ENCODE measurements at regions not wholly inside any gene's neighbourhood (a gene's known extent, or its start where the extent isn't known, plus 50 kb on each side); places are given as distances from the start of the nearest gene placed in this dataset.

- peak; percentile 74 for DNase-seq
Measured at GRCh38 chr2:45274250-45274926, 265.1 kb upstream of the SIX2 start.

- DNase-seq, result no peak
Measured at GRCh38 chr2:45273412-45274249, 264.4 kb upstream of the SIX2 start.

GRCh38 chr2:45272549-45273265, 263.5 kb upstream of the SIX2 start:
- DNase-seq, result no peak

GRCh38 chr2:45269149-45269793, 260.0 kb upstream of the SIX2 start:
- no peak for DNase-seq

- no peak for DNase-seq
Measured at GRCh38 chr2:45268631-45269030, 259.4 kb upstream of the SIX2 start.

- DNase-seq, result no peak
Measured at GRCh38 chr2:45267062-45267792, 258.0 kb upstream of the SIX2 start.

GRCh38 chr2:45265336-45265735, 256.1 kb upstream of the SIX2 start:
- no peak for DNase-seq

- no peak for DNase-seq
Measured at GRCh38 chr2:45264227-45265225, 255.3 kb upstream of the SIX2 start.

- no peak for DNase-seq
Measured at GRCh38 chr2:45263147-45263546, 253.9 kb upstream of the SIX2 start.

- no peak for DNase-seq
Measured at GRCh38 chr2:45261746-45262145, 252.5 kb upstream of the SIX2 start.

- no peak for DNase-seq
Measured at GRCh38 chr2:45260946-45261345, 251.7 kb upstream of the SIX2 start.

GRCh38 chr2:45259547-45260160, 250.4 kb upstream of the SIX2 start:
- DNase-seq, result no peak

- peak; percentile 72 for DNase-seq
Measured at GRCh38 chr2:45259138-45259537, 249.9 kb upstream of the SIX2 start.

GRCh38 chr2:45258311-45258710, 249.1 kb upstream of the SIX2 start:
- DNase-seq, result no peak

- no peak for DNase-seq
Measured at GRCh38 chr2:45257820-45258219, 248.6 kb upstream of the SIX2 start.

GRCh38 chr2:45256867-45257641, 247.8 kb upstream of the SIX2 start:
- no peak for DNase-seq

GRCh38 chr2:45256173-45256866, 247.1 kb upstream of the SIX2 start:
- no peak for DNase-seq

GRCh38 chr2:45255563-45255962, 246.3 kb upstream of the SIX2 start:
- DNase-seq, result no peak

GRCh38 chr2:45254025-45254424, 244.8 kb upstream of the SIX2 start:
- no peak for DNase-seq

Measured in tongue (tissue), 1 donor.